22Rv1 (cell line): ENCODE measurements at regions not wholly inside any gene's neighbourhood (a gene's known extent, or its start where the extent isn't known, plus 50 kb on each side); places are given as distances from the start of the nearest gene placed in this dataset.
"Not testable (repeated sequence)": the region's sequence is repeated elsewhere in the genome, so short reads cannot be mapped to it uniquely, and the experiment has no call there.

ENCODE experiments used
- ZFX ChIP-seq: fragments of 450-650 bp; IDR thresholded peaks from 2 replicates; pipeline ENCODE4 v1.6.1; 2017; ENCODE audit warnings: antibody characterized with exemption, borderline replicate concordance
- TF ChIP-seq, protein P1 (sequence below): fragments of 450-650 bp; IDR thresholded peaks from 2 replicates; pipeline ENCODE4 v1.5.1; 2017; ENCODE audit warnings: mild to moderate bottlenecking

DNA sequence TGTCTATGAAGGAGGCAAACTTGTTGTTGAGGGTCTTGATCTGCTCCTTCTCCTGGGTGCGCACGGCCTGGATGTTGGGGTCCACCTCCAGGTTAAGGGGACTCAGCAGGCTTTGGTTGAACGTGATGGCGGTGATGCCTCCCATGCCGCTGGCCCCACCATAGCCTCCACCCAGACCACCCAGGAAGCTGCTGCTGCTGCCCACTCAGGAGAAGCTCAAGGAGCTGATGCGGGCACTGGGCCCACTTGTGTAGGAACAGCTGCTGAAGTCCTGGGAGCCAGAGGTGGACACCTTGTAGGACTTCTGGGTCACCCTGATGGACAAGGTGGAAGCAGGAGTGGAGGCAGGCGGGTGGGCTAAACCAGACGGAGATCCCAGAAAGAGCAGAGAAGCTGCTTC is 380.3 kb upstream of the RGMB start:
- TF ChIP-seq, protein P1, sequence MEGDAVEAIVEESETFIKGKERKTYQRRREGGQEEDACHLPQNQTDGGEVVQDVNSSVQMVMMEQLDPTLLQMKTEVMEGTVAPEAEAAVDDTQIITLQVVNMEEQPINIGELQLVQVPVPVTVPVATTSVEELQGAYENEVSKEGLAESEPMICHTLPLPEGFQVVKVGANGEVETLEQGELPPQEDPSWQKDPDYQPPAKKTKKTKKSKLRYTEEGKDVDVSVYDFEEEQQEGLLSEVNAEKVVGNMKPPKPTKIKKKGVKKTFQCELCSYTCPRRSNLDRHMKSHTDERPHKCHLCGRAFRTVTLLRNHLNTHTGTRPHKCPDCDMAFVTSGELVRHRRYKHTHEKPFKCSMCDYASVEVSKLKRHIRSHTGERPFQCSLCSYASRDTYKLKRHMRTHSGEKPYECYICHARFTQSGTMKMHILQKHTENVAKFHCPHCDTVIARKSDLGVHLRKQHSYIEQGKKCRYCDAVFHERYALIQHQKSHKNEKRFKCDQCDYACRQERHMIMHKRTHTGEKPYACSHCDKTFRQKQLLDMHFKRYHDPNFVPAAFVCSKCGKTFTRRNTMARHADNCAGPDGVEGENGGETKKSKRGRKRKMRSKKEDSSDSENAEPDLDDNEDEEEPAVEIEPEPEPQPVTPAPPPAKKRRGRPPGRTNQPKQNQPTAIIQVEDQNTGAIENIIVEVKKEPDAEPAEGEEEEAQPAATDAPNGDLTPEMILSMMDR = not testable (repeated sequence)
- not testable (repeated sequence) for TF ChIP-seq ZFX
